Neuronal stem cell (in vitro differentiated cells): ENCODE measurements at regions not wholly inside any gene's neighbourhood (a gene's known extent, or its start where the extent isn't known, plus 50 kb on each side); places are given as distances from the start of the nearest gene placed in this dataset.

ENCODE experiments used
- DNase-seq: peaks from one replicate; pipeline ENCODE4 v3.0.0-alpha.2; 2013; ENCODE audit warnings: low spot score
- H2AFZ ChIP-seq: one replicate; pipeline ENCODE4 v1.6.1; 2013; ENCODE audit warnings: mild to moderate bottlenecking, low read length, inconsistent platforms
- H2AK5ac ChIP-seq: 2 replicates; pipeline ENCODE4 v1.6.1; 2013; ENCODE audit warnings: low read depth, mild to moderate bottlenecking, inconsistent platforms, low read length, moderate library complexity, mixed read lengths
- H2BK120ac ChIP-seq: 2 replicates; pipeline ENCODE4 v1.6.1; 2013; ENCODE audit warnings: low read depth, mild to moderate bottlenecking, inconsistent platforms, low read length, moderate library complexity, mixed read lengths
- H2BK12ac ChIP-seq: one replicate; pipeline ENCODE4 v1.6.1; 2013; ENCODE audit warnings: low read length, inconsistent platforms
- H2BK15ac ChIP-seq: 2 replicates; pipeline ENCODE4 v1.6.1; 2013; ENCODE audit warnings: mild to moderate bottlenecking, low read length, inconsistent platforms, mixed read lengths
- H2BK5ac ChIP-seq: one replicate; pipeline ENCODE4 v1.6.1; 2013; ENCODE audit warnings: inconsistent platforms, mild to moderate bottlenecking, low read length, moderate library complexity
- H3K14ac ChIP-seq: one replicate; pipeline ENCODE4 v1.6.1; 2013; ENCODE audit warnings: low read length, inconsistent platforms
- H3K18ac ChIP-seq: 2 replicates; pipeline ENCODE4 v1.6.1; 2013; ENCODE audit warnings: low read length, inconsistent platforms
- H3K23ac ChIP-seq: 2 replicates; pipeline ENCODE4 v1.6.1; 2013; ENCODE audit warnings: low read depth, mild to moderate bottlenecking, mixed read lengths, low read length, inconsistent platforms; ENCODE audit not compliant: poor library complexity
- H3K27ac ChIP-seq: replicated peaks from 3 replicates; pipeline ENCODE4 v1.5.1; 2013; ENCODE audit warnings: low read length, inconsistent platforms
- H3K27me3 ChIP-seq, 3 experiments: 2 replicates each; pipeline ENCODE4 v1.6.1; 2013; ENCODE audit warnings: low read length in 3 of 3, mild to moderate bottlenecking in 2 of 3, inconsistent platforms in 1 of 3, low read depth in 1 of 3, mixed read lengths in 1 of 3, moderate library complexity in 1 of 3; ENCODE audit not compliant: control insufficient read depth in 3 of 3, insufficient read depth in 3 of 3
- H3K36me3 ChIP-seq, 2 donors: replicated peaks in 1 of 2; 2 replicates each; pipeline ENCODE4 v1.6.1; 2013; ENCODE audit warnings: low read length in 2 of 2; ENCODE audit not compliant: control insufficient read depth in 2 of 2, insufficient read depth in 2 of 2
- H3K4ac ChIP-seq: 2 replicates; pipeline ENCODE4 v1.6.1; 2013; ENCODE audit warnings: inconsistent platforms, mild to moderate bottlenecking, low read length, moderate library complexity
- H3K4me1 ChIP-seq, 2 donors: 1 replicate in 1 of 2; 2 replicates in 1 of 2; pipeline ENCODE4 v1.6.1; 2013; ENCODE audit warnings: low read length in 2 of 2, low read depth in 1 of 2; ENCODE audit not compliant: control insufficient read depth in 2 of 2, insufficient read depth in 1 of 2
- H3K4me2 ChIP-seq: one replicate; pipeline ENCODE4 v1.6.1; 2013; ENCODE audit warnings: mild to moderate bottlenecking, low read length, inconsistent platforms; ENCODE audit not compliant: insufficient read depth, poor library complexity, severe bottlenecking
- H3K4me3 ChIP-seq, 2 donors: 2 replicates each; pipeline ENCODE4 v1.5.1; 2013; ENCODE audit warnings: low read length in 2 of 2, mild to moderate bottlenecking in 2 of 2, inconsistent platforms in 1 of 2, moderate library complexity in 1 of 2
- H3K79me1 ChIP-seq: one replicate; pipeline ENCODE4 v1.6.1; 2013; ENCODE audit warnings: low read depth, mild to moderate bottlenecking, inconsistent platforms, low read length, moderate library complexity
- H3K9ac ChIP-seq: one replicate; pipeline ENCODE4 v1.6.1; 2013; ENCODE audit warnings: mild to moderate bottlenecking, low read depth, low read length, inconsistent platforms; ENCODE audit not compliant: poor library complexity
- H3K9me3 ChIP-seq, 2 donors: replicated peaks in 1 of 2; 2 replicates each; pipeline versions ENCODE3 to v1.6.1; 2013; ENCODE audit warnings: low read length in 2 of 2, mild to moderate bottlenecking in 2 of 2, inconsistent platforms in 1 of 2, low read depth in 1 of 2, mixed read lengths in 1 of 2, moderate library complexity in 1 of 2; ENCODE audit not compliant: control insufficient read depth in 2 of 2, insufficient read depth in 1 of 2
- H4K8ac ChIP-seq: one replicate; pipeline ENCODE4 v1.6.1; 2013; ENCODE audit warnings: low read depth, mild to moderate bottlenecking, inconsistent platforms, low read length, moderate library complexity
- H4K91ac ChIP-seq: one replicate; pipeline ENCODE4 v1.6.1; 2013; ENCODE audit warnings: low read length, low read depth, mild to moderate bottlenecking, inconsistent platforms; ENCODE audit not compliant: poor library complexity
- WGBS, 2 donors: extraction: QIAGEN DNeasy Blood & Tissue Kit; methylation state at CpG; one replicate each; pipeline ENCODE4 v1.1.7; 2013; ENCODE audit warnings: missing lambda C conversion rate in 2 of 2, mixed read lengths in 1 of 2; ENCODE audit not compliant: insufficient read length in 2 of 2, insufficient replicate concordance in 1 of 2; ENCODE audit errors: extremely low coverage in 2 of 2; 5-methylcytosine and 5-hydroxymethylcytosine counted together

DNA sequence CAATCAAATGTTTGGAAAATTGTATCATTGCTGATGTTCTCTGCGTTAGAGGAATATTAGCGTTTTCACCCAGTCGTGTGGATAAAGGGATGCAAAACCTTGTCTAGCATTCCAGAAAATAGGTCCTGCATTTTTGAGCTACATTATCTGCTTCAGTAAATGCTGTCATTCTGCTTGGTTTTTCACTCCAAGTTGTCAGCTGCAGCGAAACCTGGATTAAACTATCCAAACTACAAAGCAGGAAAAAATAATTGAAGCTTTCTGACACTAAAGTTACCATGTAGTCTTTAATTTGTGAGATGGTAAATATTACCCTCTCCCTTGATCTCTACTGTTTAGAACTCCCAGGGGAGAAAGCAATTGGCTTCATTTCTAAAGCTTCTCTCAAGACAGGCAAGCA lies 1795.5 kb upstream of the PRR20A start:
- no peaks in the 10 kb centered on the region for H3K27me3 ChIP-seq
- H3K4me1 ChIP-seq, result peaks cover 0 to 2% of the 10 kb centered on the region in 2 donors
- H3K14ac ChIP-seq, result no peak overlapping the region
- no peak overlapping the region for H3K4me3 ChIP-seq
- H3K9ac ChIP-seq, result no peak overlapping the region
- H3K23ac ChIP-seq, result no peak overlapping the region
- no peak overlapping the region for H2BK12ac ChIP-seq
- no peak overlapping the region for H4K91ac ChIP-seq
- no peak for DNase-seq
- H3K27ac ChIP-seq, result no peak overlapping the region
- H2BK120ac ChIP-seq, result no peak overlapping the region
- WGBS, 2 donors, result no CpG with 5 or more reads among the region's 4 CpGs
- H2AK5ac ChIP-seq, result no peak overlapping the region
- no peak overlapping the region for H2BK5ac ChIP-seq
- H3K4ac ChIP-seq, result no peak overlapping the region
- no peak overlapping the region for H4K8ac ChIP-seq
- H3K18ac ChIP-seq, result no peak overlapping the region
- H3K9me3 ChIP-seq, result no peaks in the 10 kb centered on the region
- no peak overlapping the region for H3K4me2 ChIP-seq
- H2AFZ ChIP-seq, result peak overlapping the region; percentile 36
- no peaks in the 10 kb centered on the region for H3K79me1 ChIP-seq
- no peaks in the 10 kb centered on the region for H3K36me3 ChIP-seq
- H2BK15ac ChIP-seq, result no peak overlapping the region

- WGBS, 2 donors, result no CpG with 5 or more reads among the region's 3 CpGs
- H2BK5ac ChIP-seq, result no peak overlapping the region
- no peak overlapping the region for H2BK15ac ChIP-seq
- DNase-seq, result no peak
- H2BK12ac ChIP-seq, result no peak overlapping the region
- H3K27me3 ChIP-seq, result no peaks in the 10 kb centered on the region
- no peaks in the 10 kb centered on the region for H3K79me1 ChIP-seq
- H2AK5ac ChIP-seq, result no peak overlapping the region
- H4K8ac ChIP-seq, result no peak overlapping the region
- H3K36me3 ChIP-seq, result no peaks in the 10 kb centered on the region
- no peak overlapping the region for H3K18ac ChIP-seq
- H3K27ac ChIP-seq, result no peak overlapping the region
- H3K4me1 ChIP-seq, result peaks cover 0 to 2% of the 10 kb centered on the region in 2 donors
- H3K23ac ChIP-seq, result no peak overlapping the region
- H3K9me3 ChIP-seq, result no peaks in the 10 kb centered on the region
- no peak overlapping the region for H3K4me2 ChIP-seq
- H3K9ac ChIP-seq, result no peak overlapping the region
- H2BK120ac ChIP-seq, result no peak overlapping the region
- no peak overlapping the region for H3K4me3 ChIP-seq
- no peak overlapping the region for H3K14ac ChIP-seq
- no peak overlapping the region for H4K91ac ChIP-seq
- no peak overlapping the region for H3K4ac ChIP-seq
- H2AFZ ChIP-seq, result no peak overlapping the region
Observed at GRCh38 chr13:55347528-55347927, 1793.2 kb upstream of the PRR20A start.

GRCh38 chr13:55359067-55359466 lies 1781.7 kb upstream of the PRR20A start:
- no peak for DNase-seq
- H3K4ac ChIP-seq, result no peak overlapping the region

DNA sequence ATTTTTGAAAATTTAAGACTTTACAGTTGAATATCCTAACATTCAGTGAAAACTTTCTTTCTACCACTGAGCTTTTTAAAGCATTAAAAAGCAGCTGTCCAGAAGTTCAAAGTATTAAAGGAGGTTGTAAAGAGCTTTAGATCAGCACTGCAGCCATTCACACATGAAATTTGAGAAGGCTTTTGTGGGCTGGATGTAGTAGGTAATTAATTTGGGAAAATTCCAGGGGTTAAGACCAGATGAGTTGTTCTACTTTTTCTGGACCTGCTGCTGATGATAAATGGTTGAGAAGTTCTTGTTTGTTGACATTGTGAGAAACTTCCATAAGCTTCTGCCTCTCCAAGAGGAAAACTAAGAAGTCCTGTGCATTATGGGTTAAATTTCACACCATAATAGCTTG lies 1779.6 kb upstream of the PRR20A start:
- H3K18ac ChIP-seq, result no peak overlapping the region
- H3K27me3 ChIP-seq, result no peaks in the 10 kb centered on the region
- H3K4ac ChIP-seq, result no peak overlapping the region
- H2BK5ac ChIP-seq, result no peak overlapping the region
- DNase-seq, result no peak
- no peak overlapping the region for H3K14ac ChIP-seq
- no peak overlapping the region for H3K4me2 ChIP-seq
- no peak overlapping the region for H3K4me3 ChIP-seq
- H2AK5ac ChIP-seq, result no peak overlapping the region
- H2BK12ac ChIP-seq, result no peak overlapping the region
- H3K9me3 ChIP-seq, result no peaks in the 10 kb centered on the region
- H3K27ac ChIP-seq, result no peak overlapping the region
- no peaks in the 10 kb centered on the region for H3K36me3 ChIP-seq
- H3K4me1 ChIP-seq, result peaks cover 0 to 2% of the 10 kb centered on the region in 2 donors
- H2BK15ac ChIP-seq, result no peak overlapping the region
- peak overlapping the region; percentile 26 for H2AFZ ChIP-seq
- H3K23ac ChIP-seq, result no peak overlapping the region
- no peak overlapping the region for H4K8ac ChIP-seq
- no peak overlapping the region for H2BK120ac ChIP-seq
- H4K91ac ChIP-seq, result no peak overlapping the region
- H3K79me1 ChIP-seq, result no peaks in the 10 kb centered on the region
- no peak overlapping the region for H3K9ac ChIP-seq

More at GRCh38 chr13:55359067-55359466, 1781.7 kb upstream of the PRR20A start:
- no peaks in the 10 kb centered on the region for H3K36me3 ChIP-seq
- H3K9me3 ChIP-seq, result no peaks in the 10 kb centered on the region
- H3K79me1 ChIP-seq, result no peaks in the 10 kb centered on the region
- no peak overlapping the region for H2AK5ac ChIP-seq
- H3K27ac ChIP-seq, result no peak overlapping the region
- no peaks in the 10 kb centered on the region for H3K27me3 ChIP-seq
- H2BK120ac ChIP-seq, result no peak overlapping the region
- H3K14ac ChIP-seq, result no peak overlapping the region
- H2BK15ac ChIP-seq, result no peak overlapping the region
- H2AFZ ChIP-seq, result peak overlapping the region; percentile 18
- WGBS, 2 donors, result no CpG with 5 or more reads among the region's 1 CpG
- no peak overlapping the region for H3K23ac ChIP-seq
- no peak overlapping the region for H2BK12ac ChIP-seq
- H2BK5ac ChIP-seq, result no peak overlapping the region
- no peak overlapping the region for H4K91ac ChIP-seq
- peaks cover 0 to 2% of the 10 kb centered on the region in 2 donors for H3K4me1 ChIP-seq
- no peak overlapping the region for H3K4me3 ChIP-seq
- no peak overlapping the region for H3K4me2 ChIP-seq
- no peak overlapping the region for H3K9ac ChIP-seq
- H4K8ac ChIP-seq, result no peak overlapping the region
- no peak overlapping the region for H3K18ac ChIP-seq
